Astrocyte of the cerebellum (primary cell): ENCODE measurements at regions not wholly inside any gene's neighbourhood (a gene's known extent, or its start where the extent isn't known, plus 50 kb on each side); places are given as distances from the start of the nearest gene placed in this dataset.
A peak's percentile ranks its signal among the peaks of the same experiment; 100 is the strongest.

Experiments
- DNase-seq: peaks from one replicate; pipeline ENCODE4 v3.0.0-alpha.2; 2011; ENCODE audit warnings: low read depth
- H3K4me3 ChIP-seq: 2 replicates; pipeline ENCODE4 v1.5.1; 2011; ENCODE audit warnings: mild to moderate bottlenecking, low read depth, low read length, moderate library complexity
- in situ Hi-C: cut with HindIII; loops from 2 replicates; pipeline ENCODE4 v1.10.0; 2017; ENCODE audit warnings: low sequenced_read_pairs
- TF ChIP-seq, protein P1 (sequence below): IDR thresholded peaks from 2 replicates; pipeline ENCODE4 v1.5.1; 2012; ENCODE audit warnings: low read length, low read depth, moderate library complexity, mild to moderate bottlenecking; ENCODE audit errors: missing control alignments

DNA sequence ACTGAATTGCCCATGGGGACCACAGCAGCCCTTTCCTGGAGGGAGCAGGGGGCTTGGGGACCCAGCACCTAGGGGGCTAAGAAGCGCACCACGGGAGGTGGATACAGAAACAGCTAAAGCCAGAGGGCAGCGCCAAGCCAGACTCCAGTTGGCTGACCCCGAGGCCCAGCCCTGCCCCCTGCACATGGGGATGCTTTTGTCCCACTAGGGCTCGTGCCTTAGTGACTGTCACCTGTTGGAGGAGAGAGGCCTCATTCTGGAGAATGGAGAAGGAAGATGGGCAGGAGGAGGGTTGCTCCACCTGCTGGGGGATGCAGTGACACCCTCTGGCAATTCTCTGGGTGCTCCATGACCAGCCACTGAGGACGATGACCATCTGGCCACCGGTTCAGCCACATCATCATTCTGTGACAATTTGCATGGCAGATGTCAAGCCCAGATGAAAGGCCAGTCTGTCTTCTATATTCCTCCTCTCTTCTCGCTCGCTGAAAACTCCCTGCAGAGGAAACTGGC is 167.8 kb upstream of the TLE3 start:
- no peak for DNase-seq
- in situ Hi-C loops = no loop called here
- TF ChIP-seq, protein P1, sequence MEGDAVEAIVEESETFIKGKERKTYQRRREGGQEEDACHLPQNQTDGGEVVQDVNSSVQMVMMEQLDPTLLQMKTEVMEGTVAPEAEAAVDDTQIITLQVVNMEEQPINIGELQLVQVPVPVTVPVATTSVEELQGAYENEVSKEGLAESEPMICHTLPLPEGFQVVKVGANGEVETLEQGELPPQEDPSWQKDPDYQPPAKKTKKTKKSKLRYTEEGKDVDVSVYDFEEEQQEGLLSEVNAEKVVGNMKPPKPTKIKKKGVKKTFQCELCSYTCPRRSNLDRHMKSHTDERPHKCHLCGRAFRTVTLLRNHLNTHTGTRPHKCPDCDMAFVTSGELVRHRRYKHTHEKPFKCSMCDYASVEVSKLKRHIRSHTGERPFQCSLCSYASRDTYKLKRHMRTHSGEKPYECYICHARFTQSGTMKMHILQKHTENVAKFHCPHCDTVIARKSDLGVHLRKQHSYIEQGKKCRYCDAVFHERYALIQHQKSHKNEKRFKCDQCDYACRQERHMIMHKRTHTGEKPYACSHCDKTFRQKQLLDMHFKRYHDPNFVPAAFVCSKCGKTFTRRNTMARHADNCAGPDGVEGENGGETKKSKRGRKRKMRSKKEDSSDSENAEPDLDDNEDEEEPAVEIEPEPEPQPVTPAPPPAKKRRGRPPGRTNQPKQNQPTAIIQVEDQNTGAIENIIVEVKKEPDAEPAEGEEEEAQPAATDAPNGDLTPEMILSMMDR = no peak
- H3K4me3 ChIP-seq = no peak overlapping the region

DNA sequence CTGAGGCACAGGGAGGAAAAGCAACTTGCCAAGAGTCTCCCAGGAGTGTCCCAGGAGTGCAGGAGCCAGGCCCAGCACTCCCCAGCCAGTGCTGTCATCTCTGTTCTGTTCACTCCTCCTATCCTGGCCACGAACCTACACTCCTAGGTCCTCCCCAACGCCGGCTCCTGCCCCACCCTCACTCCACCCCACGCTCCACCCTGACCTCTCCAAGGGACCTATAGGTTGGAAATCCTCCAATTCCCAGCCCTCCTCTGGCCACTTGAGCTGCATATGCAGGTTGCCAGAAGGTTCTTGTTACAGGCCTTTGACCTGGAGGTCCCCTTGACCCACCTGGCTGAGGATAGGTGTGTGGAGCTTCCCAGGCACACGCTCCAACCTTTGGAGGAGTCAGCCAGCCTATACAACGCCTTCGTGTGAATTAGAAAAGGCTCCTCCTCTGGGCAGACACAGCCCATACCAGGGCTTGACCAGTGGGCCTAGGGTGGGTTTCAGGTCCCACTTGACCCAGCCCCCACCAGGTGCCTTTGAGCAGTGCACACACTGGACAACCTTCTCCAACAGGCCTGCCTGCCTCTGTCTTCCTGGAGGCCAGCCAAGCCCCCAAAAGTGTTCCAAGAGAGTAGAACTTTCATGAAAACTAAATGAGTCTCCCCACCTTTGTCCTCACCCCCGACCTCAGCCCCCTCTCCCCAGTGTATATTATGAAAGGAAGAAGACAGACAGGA is 167.2 kb upstream of the TLE3 start:
- in situ Hi-C loops = no loop called here
- no peak overlapping the region for H3K4me3 ChIP-seq
- DNase-seq = no peak
- TF ChIP-seq, protein P1 = no peak

GRCh38 chr15:70264014-70264582 is 166.4 kb upstream of the TLE3 start:
- in situ Hi-C loops = no loop called here
- DNase-seq = peak; percentile 26
- no peak overlapping the region for H3K4me3 ChIP-seq
- TF ChIP-seq, protein P1 = no peak

- no peak for DNase-seq
- in situ Hi-C loops = no loop called here
- no peak overlapping the region for H3K4me3 ChIP-seq
- TF ChIP-seq, protein P1 = no peak
Measured at GRCh38 chr15:70262591-70263274, 165.0 kb upstream of the TLE3 start.

GRCh38 chr15:70262171-70262570 is 164.5 kb upstream of the TLE3 start:
- H3K4me3 ChIP-seq = no peak overlapping the region
- TF ChIP-seq, protein P1 = no peak
- in situ Hi-C loops = no loop called here
- no peak for DNase-seq

- TF ChIP-seq, protein P1 = no peak
- in situ Hi-C loops = no loop called here
- no peak overlapping the region for H3K4me3 ChIP-seq
- no peak for DNase-seq
Measured at GRCh38 chr15:70261083-70261482, 163.4 kb upstream of the TLE3 start.
